GM12874 (cell line): ENCODE measurements at regions not wholly inside any gene's neighbourhood (a gene's known extent, or its start where the extent isn't known, plus 50 kb on each side); places are given as distances from the start of the nearest gene placed in this dataset.

Experiments used
- TF ChIP-seq, protein P1 (sequence below): IDR thresholded peaks from 2 replicates; pipeline ENCODE4 v1.5.1; 2011; ENCODE audit warnings: low read depth, mild to moderate bottlenecking, control low read depth, low read length, moderate library complexity; ENCODE audit not compliant: insufficient read depth

DNA sequence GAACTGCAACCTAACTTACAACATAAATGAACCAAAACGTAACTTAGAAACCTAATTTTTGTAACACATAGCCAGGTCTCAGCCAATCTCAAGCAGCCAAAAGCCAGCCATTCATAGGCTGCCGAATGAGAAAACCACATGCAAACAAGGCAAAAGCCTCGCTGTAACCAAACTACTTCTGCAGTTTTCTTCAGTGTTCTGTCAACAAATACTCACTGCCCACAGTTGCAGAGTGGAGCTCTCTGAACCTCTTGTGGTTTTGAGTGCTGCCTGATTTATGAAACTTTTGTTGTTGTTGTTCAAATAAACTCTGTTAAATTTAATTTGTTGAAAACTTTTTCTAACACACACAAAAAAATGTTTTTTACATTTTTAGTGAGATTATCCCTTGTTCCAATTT is 251.2 kb downstream of the PAPSS1 start:
- TF ChIP-seq, protein P1, sequence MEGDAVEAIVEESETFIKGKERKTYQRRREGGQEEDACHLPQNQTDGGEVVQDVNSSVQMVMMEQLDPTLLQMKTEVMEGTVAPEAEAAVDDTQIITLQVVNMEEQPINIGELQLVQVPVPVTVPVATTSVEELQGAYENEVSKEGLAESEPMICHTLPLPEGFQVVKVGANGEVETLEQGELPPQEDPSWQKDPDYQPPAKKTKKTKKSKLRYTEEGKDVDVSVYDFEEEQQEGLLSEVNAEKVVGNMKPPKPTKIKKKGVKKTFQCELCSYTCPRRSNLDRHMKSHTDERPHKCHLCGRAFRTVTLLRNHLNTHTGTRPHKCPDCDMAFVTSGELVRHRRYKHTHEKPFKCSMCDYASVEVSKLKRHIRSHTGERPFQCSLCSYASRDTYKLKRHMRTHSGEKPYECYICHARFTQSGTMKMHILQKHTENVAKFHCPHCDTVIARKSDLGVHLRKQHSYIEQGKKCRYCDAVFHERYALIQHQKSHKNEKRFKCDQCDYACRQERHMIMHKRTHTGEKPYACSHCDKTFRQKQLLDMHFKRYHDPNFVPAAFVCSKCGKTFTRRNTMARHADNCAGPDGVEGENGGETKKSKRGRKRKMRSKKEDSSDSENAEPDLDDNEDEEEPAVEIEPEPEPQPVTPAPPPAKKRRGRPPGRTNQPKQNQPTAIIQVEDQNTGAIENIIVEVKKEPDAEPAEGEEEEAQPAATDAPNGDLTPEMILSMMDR = no peak

DNA sequence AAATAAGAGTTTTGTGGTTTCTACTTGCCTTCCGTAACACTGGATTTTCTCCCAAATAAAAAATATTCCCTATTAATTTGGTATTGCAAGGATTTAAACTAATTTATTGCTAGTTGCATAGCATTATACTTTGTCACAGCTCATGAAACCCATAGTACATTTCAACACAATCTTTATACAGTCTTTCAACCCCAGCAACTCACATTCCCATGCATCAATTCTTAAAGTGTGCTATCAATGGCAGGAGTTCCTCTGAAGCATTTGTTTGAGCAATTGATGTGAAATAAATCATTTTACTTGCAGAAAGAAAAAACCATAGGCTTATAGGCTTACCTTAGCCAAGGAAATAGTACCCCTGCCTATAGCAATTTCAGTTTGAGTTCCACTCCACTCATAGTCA is 251.9 kb downstream of the PAPSS1 start:
- TF ChIP-seq, protein P1 = no peak

DNA sequence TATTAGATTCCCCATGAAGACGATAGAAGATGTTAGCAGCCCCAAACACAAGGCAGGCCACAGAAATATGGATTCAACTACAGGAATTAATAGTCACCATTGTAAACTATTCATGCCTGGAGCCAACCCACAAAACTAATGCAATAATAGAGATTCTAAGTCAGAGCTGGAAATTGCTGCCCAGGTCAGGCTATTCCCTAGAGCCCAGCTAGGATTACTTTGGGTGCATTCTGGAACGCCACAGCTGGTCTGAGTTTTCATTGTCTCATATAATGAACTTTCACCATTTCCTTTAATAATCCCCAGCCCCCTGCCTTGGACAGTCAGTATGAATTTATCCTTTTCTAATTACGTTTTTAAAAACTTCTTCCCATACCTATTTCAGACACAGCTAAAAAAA is 252.6 kb downstream of the PAPSS1 start:
- TF ChIP-seq, protein P1 = no peak

DNA sequence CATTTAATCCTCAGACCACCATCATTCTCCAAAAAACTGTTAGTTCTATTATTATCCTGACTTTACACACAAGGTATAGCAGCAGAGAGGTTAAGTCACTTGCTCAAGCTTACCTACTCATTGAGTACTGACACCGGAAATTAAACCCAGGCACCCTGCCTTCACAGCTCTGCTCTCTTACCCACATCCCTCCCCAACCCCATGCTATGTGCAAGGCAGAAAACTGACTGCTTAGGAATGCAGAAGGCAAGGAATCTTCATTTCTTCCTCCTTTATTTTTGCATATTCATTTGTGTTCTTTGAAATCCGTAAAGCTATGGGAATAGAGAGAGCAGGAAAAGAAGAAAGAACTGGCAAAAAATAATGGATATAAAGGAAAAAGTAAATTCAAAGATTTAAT is 261.8 kb downstream of the PAPSS1 start:
- TF ChIP-seq, protein P1 = no peak

DNA sequence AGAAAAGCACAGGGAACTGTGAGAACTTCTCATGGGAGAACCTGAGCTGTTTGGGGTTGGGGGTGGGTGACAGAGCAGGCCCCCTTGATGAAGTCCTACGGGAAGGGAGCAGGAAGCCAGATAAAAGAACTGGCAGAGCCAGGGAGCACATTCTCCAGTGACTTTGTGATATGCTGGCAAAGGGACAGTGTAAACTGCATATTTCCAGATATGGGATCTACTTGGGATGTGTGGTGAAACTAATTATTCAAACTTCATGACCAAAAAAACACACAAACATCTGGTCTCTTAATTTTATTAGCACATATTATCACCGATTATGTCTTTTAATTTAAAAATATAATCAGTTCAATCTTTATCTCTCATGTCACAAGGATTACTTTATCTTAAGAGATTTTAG is 266.0 kb downstream of the PAPSS1 start:
- TF ChIP-seq, protein P1 = no peak

DNA sequence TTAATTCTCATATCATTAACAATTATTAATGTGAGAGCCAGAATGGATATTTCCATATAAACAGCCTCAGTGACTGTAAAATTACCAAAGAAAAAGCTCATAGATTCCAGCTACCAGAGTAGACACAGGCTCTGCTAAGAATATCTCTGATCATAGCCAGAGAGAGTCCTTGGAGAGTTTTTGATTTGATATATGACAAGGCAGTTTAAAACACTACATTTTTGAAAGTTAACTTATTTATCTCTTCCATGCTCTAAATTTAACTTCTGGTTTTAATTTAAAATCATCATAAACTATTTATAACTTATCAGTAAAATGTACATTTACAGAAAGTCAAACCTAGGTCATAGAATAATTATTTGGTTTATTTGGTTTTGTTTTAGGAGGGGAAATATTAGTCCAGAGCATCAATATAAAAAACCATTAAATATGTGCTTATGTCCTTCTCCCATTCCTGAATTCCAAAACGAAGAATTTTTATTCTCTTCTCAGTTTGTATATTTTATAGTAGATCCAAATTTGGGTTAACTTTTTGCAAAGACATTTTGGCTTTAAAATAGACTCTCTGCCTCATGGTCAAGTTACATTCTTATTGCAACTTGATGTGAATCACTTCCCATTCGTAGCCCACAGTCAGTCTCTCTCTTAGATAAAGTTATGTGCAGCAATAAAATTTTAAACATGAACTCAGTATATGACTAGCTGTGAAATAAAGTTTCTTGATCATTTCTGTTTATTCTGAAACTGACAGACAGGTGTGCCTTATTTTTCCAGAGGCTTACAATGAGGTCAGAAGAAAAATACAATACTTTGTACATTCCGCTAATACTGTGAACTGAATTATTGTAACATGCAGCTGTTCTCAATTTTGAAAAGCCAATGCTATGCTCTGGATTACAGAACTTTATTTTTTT is 267.1 kb downstream of the PAPSS1 start:
- TF ChIP-seq, protein P1 = no peak

DNA sequence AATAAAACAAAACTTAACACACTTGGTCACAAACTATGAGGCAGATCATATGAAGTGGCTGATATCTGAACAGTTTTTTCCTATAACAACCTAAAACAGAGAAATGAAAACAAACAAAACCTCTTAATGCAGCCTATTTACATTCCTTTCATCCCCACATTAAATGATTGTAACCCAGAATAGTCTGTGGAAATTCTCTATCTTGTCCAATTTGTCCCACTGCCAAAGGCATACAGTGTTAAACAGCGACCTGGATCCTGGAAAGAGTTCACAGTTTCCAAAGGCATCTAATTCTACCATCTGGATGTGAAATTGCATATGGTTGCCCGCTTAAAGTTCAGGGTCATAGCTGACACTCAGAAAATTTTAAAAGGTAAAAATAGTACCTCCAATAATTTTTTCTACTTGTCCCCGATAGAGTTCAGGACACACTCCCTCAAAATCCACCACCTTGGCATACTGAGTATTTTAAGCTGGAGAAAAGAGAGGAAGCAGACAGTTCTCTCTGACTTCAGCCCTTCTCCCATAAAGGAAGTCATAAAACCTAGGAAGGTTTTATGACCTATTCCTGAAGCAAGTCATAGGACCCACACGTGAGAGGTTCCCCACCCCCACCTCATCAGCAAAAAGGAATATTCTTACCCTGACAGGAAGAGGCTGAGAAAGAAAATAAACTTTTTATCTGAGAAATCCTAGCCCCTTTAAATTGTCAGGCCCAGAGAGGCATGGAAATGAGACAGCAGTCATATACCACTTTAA is 270.2 kb downstream of the PAPSS1 start:
- TF ChIP-seq, protein P1 = no peak
